KMS-11 (cell line): ENCODE measurements at regions not wholly inside any gene's neighbourhood (a gene's known extent, or its start where the extent isn't known, plus 50 kb on each side); places are given as distances from the start of the nearest gene placed in this dataset.

Source experiments
- H2AFZ ChIP-seq: fragments of 200-600 bp; sonication (generic); 2 replicates; pipeline ENCODE4 v1.6.1; 2016; ENCODE audit warnings: antibody characterized with exemption, mixed run types, low read depth
- H3K27ac ChIP-seq: fragments of 200-600 bp; sonication (generic); 2 replicates; pipeline ENCODE4 v1.6.1; 2016; ENCODE audit warnings: mild to moderate bottlenecking, mixed run types
- H3K27me3 ChIP-seq: fragments of 200-600 bp; sonication (generic); 2 replicates; pipeline ENCODE4 v1.6.1; 2017; ENCODE audit warnings: mild to moderate bottlenecking, low read depth, mixed run types, moderate library complexity; ENCODE audit not compliant: insufficient read depth
- H3K36me3 ChIP-seq: fragments of 200-600 bp; sonication (generic); 2 replicates; pipeline ENCODE4 v1.6.1; 2017; ENCODE audit warnings: mild to moderate bottlenecking, mixed run types; ENCODE audit not compliant: insufficient read depth
- H3K4me1 ChIP-seq: fragments of 200-600 bp; sonication (generic); 2 replicates; pipeline ENCODE4 v1.6.1; 2016; ENCODE audit warnings: mild to moderate bottlenecking, low read depth, mixed run types; ENCODE audit not compliant: poor library complexity, severe bottlenecking
- H3K4me2 ChIP-seq: fragments of 200-600 bp; sonication (generic); 2 replicates; pipeline ENCODE4 v1.7.0; 2016; ENCODE audit warnings: mild to moderate bottlenecking, mixed run types
- H3K4me3 ChIP-seq: fragments of 200-600 bp; sonication (generic); IDR thresholded peaks from 2 replicates; pipeline ENCODE4 v1.6.1; 2017; ENCODE audit warnings: low read depth, low read length, mixed read lengths; ENCODE audit not compliant: insufficient read depth
- H3K79me2 ChIP-seq: fragments of 200-600 bp; sonication (generic); 2 replicates; pipeline ENCODE4 v1.6.1; 2016; ENCODE audit warnings: low read depth, mixed run types; ENCODE audit not compliant: insufficient read depth
- H3K9ac ChIP-seq: fragments of 200-600 bp; sonication (generic); 2 replicates; pipeline ENCODE4 v1.6.1; 2016; ENCODE audit warnings: mild to moderate bottlenecking, mixed run types
- H4K20me1 ChIP-seq: fragments of 200-600 bp; sonication (generic); 2 replicates; pipeline ENCODE4 v1.6.1; 2016; ENCODE audit warnings: mild to moderate bottlenecking, mixed run types; ENCODE audit not compliant: insufficient read depth
- CTCF ChIP-seq: fragments of 200-600 bp; sonication (generic); conservative IDR thresholded peaks from 2 replicates; pipeline ENCODE4 v1.6.1; 2017; ENCODE audit warnings: low read depth, mild to moderate bottlenecking, antibody characterized with exemption, low read length, moderate library complexity, mixed read lengths

- Histone ChIP-seq H3K4me2 (no peak overlapping the region), H3K27me3 (no peaks in the 10 kb centered on the region), H3K79me2 (no peaks in the 10 kb centered on the region), H3K4me1 (no peaks in the 10 kb centered on the region), H3K9ac (no peak overlapping the region), H3K27ac (no peak overlapping the region), H3K36me3 (no peaks in the 10 kb centered on the region), H4K20me1 (no peaks in the 10 kb centered on the region), H3K4me3 (no peak overlapping the region), H2AFZ (no peak overlapping the region)
- TF ChIP-seq CTCF: no peak
Measured at GRCh38 chr2:126512026-126512425, 143.9 kb upstream of the GYPC start.

GRCh38 chr2:126513033-126513432, 142.9 kb upstream of the GYPC start:
- no peak overlapping the region for H3K9ac ChIP-seq

GRCh38 chr2:126515471-126515870, 140.5 kb upstream of the GYPC start:
- H3K9ac ChIP-seq: no peak overlapping the region

More at GRCh38 chr2:126513033-126513432, 142.9 kb upstream of the GYPC start:
- Histone ChIP-seq H3K36me3 (no peaks in the 10 kb centered on the region), H3K4me2 (no peak overlapping the region), H2AFZ (no peak overlapping the region), H4K20me1 (no peaks in the 10 kb centered on the region), H3K79me2 (no peaks in the 10 kb centered on the region), H3K27me3 (no peaks in the 10 kb centered on the region), H3K27ac (no peak overlapping the region), H3K4me1 (no peaks in the 10 kb centered on the region), H3K4me3 (no peak overlapping the region)
- TF ChIP-seq CTCF: no peak

GRCh38 chr2:126518196-126518595, 137.8 kb upstream of the GYPC start:
- H3K4me1 ChIP-seq: no peaks in the 10 kb centered on the region
- no peak overlapping the region for H3K4me2 ChIP-seq
- H3K4me3 ChIP-seq: no peak overlapping the region
- no peaks in the 10 kb centered on the region for H3K27me3 ChIP-seq
- TF ChIP-seq CTCF: no peak
- no peak overlapping the region for H3K9ac ChIP-seq
- H3K27ac ChIP-seq: no peak overlapping the region
- H3K36me3 ChIP-seq: no peaks in the 10 kb centered on the region
- no peak overlapping the region for H2AFZ ChIP-seq
- no peaks in the 10 kb centered on the region for H3K79me2 ChIP-seq
- no peaks in the 10 kb centered on the region for H4K20me1 ChIP-seq

More at GRCh38 chr2:126515471-126515870, 140.5 kb upstream of the GYPC start:
- no peaks in the 10 kb centered on the region for H3K36me3 ChIP-seq
- no peak overlapping the region for H2AFZ ChIP-seq
- H3K27me3 ChIP-seq: no peaks in the 10 kb centered on the region
- H3K4me1 ChIP-seq: no peaks in the 10 kb centered on the region
- H4K20me1 ChIP-seq: no peaks in the 10 kb centered on the region
- no peaks in the 10 kb centered on the region for H3K79me2 ChIP-seq
- no peak overlapping the region for H3K27ac ChIP-seq
- TF ChIP-seq CTCF: no peak
- H3K4me3 ChIP-seq: no peak overlapping the region
- no peak overlapping the region for H3K4me2 ChIP-seq
